Activated CD4-positive, alpha-beta T cell treated with anti-CD3 and anti-CD28 coated beads, Interleukin-2, amount 50 U/mL, for 1 hour (primary cell): ENCODE measurements at regions not wholly inside any gene's neighbourhood (a gene's known extent, or its start where the extent isn't known, plus 50 kb on each side); places are given as distances from the start of the nearest gene placed in this dataset.

Experiments used
- DNase-seq: peaks from one replicate; pipeline ENCODE4 v3.0.0-alpha.2; 2020

DNA sequence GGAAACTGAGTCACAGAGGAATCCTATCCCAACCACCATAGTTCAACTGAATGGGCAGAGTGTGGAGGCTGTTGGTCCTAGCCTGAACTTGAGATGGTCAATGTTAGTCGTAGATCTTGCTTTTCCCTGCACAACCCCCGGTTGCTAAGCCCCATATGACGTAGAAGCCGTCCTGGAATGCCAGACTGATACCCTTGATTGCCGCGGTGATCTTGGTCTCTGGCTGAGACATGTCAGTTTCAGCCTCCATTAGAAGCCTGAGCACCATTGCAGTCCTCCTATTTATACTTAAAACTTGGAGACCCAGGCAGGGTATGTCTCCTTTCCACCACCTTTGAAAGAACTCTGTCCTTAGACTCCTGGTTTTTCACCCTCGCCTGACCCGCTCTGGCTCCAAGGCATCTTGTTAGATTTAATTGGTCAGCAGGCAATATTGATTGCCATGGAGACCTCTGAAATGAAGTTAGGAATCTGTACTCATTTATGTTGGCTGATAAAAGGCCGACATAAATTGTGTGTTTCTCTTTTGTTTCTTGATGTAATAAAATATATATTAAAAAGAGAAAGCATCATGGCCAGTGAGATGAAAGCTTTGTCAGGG lies 53.4 kb downstream of the RPLP1 start:
- DNase-seq = no peak

DNA sequence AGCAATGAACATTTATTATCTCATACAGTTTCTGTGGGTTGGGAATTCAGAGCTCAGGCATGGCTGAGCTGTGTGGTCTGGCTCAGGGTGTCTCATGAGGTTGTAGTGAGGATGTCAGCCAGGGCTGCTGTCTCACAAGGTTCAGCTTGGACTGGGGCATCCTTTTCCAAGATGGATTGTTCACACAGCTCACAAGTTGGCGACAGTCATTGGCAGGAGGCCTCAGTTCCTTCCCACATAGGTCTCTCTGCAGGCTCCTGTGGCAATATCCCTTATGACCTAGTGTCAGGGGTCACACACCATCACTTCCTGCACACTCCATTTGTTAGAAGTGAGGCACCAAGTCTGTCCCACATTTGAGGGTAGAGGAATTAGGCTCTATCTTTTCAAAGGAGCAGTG lies 56.0 kb downstream of the RPLP1 start:
- no peak for DNase-seq

DNA sequence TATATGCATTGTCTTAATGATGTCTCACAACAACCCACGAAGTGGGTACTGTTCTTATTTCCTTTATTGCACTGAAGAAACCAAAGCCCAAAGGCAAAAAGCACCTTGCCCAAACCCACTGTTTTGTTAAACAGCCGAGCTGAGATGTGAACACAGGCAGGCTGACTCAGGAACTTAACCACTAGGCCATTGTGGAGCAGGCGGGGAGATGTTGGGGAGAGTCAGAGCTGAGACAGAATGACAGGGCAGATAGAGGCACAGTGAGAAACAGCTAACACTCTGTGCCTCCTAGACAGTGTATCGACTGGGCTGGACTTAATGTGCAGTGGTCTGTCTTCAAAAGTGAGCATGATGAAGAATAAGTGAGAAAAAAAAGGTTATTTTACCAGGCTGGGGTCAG lies 56.5 kb downstream of the RPLP1 start:
- DNase-seq = no peak

DNA sequence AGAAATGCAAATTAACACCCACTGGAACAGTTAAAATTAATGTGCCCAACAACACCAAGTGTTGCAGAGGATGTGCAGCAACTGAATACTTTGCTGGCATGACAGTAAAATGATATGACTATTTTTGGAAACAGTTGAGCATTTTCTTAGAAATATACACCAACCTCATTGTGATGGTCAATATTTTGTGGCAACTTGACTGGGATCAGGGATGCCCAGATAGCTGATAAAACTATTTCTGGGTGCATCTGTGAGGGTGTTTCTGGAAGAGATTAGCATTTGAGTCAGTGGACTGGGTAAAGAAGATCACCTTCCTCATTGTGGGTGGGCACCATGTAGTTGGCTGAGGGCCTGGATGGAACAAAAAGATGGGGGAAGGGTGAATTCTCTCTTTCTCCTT lies 57.9 kb downstream of the RPLP1 start:
- no peak for DNase-seq

DNA sequence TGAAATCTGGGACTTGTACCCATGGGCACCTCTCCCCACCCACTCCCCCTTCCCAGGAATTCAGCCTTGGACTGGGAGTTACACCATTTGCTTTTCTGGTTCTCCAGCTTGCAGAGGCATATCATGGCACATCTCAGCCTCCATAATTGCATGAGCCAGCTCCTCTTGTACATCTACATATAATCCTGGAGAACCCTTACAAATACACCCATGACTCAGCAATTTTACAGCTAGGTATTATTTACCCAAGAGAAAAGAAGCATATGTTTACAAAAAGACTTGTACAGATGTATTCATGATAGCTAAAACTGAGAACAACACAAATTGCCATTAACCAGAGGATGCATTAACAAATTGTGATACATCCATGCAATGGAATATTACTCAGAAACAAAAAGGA lies 58.4 kb downstream of the RPLP1 start:
- DNase-seq = no peak

DNA sequence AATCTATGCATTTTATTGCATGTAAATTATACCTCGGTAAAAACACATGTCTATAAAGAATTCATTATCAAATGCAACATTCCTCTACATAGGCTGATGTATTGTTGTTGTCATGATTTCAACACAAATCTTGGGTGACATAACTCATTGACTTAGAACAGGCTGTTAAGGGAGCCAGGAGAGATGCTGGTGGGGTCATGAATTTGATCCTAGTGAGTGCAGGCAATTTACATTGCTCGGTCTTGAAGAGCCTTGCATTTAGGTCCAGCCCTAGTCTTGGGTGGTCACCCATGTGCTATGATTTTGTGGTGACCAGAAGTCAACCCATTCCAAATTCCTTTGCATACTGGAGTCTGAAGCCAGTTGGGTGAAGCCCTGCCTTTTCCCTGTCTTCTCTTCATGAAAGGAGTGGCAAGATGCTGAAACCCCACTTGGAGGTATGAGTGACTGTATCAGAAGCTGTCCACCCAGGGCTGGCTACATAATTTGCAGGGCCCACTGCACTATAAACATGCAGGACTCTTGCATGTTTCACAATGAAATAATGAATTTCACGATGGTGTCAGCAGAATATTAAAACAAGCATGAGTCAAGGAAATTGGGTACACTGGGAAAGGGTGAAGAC lies 59.2 kb downstream of the RPLP1 start:
- DNase-seq = no peak

DNA sequence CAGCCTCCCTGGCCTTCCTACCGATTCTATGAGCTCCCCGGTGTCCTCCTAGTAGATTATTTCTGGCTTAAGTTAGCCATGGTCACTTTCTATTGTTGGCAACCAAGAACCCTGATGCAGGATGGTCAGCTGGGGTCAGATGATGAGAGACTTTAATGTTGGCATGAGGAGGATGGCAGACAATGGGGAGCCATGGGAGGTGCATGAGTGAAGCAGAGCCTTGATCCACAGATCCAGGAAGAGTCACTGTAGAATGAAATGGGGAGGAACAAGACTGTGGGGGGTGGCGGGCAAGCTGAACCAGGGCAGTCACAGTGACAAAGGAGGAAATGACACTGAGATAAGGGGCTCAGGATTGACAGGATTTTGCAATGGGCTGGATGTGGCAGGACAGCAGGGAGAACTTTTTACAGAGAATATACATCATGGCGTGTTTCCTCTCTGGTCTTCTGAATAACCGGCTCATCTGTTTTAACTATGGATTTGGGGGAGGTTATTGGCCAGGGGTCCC lies 60.9 kb downstream of the RPLP1 start:
- no peak for DNase-seq

DNA sequence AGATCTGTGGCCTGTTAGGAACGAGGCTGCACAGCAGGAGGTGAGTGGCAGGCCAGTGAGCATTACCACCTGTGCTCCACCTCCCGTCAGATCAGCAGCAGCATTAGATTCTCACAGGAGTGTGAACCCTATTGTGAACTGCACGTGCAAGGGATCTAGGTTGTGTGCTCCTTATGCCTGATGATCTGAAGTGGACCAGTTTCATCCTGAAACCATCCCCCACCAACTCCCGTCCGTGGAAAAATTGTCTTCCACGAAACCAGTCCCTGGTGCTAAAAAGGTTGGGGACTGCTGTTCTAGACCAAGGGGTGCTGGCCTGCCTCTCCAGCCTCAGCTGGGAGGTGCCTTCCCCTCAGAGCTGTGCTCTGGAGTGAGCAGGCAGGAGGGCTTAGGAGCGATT lies 61.4 kb downstream of the RPLP1 start:
- no peak for DNase-seq

DNA sequence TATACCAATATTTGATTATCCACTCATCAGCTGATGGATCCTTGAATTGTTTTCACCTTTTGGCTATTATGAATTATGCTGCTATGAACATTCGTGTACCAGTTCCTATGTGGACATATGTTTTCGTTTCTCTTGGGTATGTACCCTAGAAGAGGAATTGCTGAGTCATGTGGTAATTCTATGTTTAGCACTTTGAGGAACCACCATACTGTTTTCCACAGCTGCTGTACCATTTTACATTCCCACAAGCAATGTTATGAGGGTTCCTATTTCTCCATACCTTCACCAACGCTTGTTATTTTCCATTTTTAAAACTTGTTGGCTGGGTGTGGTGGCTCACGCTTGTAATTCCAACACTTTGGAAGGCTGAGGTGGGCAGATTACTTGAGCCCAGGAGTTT lies 62.9 kb downstream of the RPLP1 start:
- no peak for DNase-seq

DNA sequence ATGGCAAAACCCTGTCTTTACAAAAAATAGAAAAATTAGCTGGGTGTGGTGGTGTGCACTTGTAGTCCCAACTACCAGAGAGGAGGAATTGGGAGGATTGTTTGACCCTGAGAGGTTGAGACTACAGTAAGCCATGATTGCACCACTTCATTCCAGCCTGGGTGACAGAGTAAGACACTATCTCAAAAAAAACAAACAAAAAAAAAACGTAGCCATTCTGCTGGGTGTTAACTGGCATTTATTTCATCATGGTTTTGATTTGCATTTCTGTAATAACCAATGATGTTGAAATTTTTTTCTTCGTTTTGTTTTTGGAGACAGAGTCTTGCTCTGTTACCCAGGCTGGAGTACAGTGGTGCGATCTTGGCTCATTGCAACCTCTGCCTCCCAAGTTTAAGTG lies 63.3 kb downstream of the RPLP1 start:
- DNase-seq = no peak

DNA sequence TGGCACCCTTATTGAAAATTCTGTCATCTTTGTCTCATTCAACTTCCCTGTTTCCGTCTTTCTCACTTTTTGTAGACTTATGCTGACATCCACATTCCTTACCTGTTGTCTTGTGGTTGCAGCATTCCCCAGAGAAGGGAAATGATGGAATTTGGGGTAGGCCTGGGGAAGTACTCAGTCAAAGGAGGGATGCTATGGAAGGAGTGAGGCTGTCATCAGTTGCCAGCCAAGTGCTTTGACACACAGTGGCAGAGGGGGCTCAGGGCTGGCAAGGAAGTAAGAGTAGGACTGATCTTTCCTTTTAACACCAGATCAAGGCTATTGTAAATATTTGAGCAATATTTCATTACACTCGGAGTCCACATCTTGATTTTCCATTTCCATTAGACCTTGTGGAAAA lies 64.4 kb downstream of the RPLP1 start:
- DNase-seq = no peak

DNA sequence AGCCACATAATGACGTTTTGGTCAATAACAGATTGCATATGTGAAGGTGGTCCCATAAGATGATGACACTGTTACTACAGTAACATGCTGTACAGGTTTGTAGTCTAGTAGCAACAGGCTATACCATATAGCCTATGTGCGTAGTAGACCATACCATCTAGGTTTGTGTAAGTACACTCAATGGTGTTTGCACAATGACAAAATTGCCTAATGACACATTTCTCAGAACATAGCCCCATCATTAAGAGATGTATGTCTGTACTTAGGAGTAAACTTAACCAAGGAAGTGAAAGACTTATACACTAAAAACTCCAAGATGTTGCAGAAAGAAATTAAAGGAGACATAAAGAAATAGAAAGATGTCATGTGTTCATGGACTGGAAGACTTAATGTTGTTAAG lies 66.2 kb downstream of the RPLP1 start:
- no peak for DNase-seq

DNA sequence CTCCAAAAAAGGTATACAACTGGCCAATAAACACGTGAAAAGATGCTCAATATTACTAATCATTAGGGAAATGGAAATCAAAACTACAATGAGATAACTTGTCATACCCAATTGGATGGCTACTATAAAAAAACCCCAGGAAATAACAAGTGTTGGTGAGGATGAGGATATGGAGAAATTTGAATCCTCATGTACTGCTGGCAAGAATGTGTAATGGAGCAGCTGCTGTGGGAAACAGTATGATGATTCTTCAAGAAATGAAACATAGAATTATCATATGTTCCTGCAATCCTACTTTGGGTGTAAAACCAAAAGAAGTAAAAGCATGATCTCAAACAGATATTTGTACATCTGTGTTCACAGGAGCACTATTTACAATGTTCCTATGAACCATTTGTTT lies 67.4 kb downstream of the RPLP1 start:
- no peak for DNase-seq

DNA sequence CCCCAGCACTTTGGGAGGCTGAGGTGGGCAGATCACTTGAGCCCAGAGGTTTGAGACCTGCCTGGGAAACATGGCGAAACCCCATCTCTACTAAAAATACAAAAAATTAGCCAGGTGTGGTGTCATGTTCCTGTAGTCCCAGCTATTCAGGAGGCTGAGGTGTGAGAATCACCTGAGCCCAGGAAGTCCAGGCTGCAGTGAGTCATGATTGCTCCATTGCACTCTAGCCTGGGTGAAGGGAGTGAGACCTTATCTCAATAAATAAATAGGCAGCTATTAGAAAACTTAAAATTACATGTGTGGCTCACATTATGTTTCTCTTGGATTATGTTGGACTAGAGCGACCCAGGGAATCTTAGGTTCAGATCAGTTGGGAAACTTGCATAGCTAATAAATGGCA lies 69.7 kb downstream of the RPLP1 start:
- no peak for DNase-seq

DNA sequence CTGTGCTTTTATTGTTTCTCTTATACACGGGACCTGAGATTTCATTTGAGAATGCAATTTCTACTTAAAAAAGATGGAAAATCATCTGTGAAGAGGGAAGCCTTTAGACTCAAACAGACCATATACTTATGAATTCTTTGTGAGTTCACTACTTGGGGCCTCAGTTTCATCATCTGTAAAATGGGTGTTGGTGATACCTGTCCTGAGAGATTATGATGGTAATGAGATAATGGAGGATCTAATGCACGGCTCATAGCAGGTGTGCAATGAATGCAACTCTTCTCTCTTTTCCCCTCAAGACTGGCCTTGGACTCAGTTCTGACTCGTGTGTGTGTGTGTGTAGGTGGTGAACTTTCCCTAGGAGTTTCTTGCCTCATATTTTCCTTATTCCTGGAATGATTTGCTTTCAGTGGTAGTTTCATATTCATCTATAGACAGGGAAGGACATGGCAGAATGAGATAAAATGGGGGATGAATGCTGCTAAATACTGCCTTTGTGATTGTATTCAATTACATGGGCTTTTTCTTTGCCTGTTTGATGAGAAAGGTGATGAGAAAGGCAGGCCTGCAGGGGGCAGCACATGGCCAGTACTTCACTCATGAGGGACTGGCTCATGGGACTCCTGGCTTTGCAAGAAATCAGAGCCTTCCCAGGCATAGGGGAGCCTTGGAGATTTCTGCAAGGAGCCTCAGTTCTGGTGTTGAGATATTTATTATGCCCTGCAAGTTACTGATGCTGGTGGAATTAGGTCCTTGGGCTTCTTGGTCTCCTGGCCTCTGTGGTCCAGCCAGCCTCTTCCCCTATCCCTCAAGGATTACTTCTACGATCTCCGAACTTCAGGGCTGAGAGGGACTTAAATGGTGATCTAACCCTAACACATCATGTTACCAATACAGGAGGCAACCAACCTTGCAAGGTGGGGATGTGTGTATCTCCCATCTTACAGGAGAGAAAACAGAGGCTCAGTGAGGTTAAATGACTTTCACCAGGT lies 70.7 kb downstream of the RPLP1 start:
- peak; percentile 67 for DNase-seq

DNA sequence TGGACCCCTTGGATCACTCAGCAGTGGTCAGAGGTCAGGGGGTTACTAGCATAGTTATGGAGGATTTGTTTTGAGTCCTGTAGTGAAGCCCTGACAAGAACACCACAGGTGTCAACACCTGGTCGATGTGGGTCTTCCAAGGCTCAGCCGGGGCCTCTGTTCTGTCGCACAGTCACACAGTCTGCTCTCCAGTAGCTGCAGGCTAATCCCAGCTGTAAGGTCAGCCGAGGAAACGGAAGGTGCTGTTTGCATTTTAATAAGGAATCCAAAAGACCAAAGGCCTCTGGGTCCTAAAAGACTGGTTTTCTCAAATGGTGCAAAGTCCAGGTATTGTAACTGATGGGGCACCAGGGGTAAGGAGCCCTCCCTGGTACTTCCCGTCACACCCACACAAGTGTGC lies 71.7 kb downstream of the RPLP1 start:
- no peak for DNase-seq

DNA sequence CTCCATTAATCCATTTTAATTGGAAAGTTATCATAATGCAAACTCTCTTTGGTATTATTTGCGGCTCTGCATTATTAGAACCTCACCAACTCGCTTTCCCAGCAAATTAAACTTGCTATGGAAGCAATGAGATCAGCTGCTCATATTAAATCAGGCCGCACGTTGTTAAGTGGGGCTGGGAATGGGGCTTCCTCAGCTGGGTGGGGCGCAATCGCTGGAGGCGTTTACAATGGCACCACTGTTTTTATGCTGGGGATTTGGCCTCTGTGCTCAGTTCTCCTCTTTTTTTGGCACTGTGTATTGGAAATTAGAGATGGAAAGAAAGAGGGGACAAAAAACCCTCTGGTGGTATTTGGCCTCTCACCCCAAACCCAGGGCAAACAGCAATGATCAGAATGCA lies 72.2 kb downstream of the RPLP1 start:
- DNase-seq = no peak

DNA sequence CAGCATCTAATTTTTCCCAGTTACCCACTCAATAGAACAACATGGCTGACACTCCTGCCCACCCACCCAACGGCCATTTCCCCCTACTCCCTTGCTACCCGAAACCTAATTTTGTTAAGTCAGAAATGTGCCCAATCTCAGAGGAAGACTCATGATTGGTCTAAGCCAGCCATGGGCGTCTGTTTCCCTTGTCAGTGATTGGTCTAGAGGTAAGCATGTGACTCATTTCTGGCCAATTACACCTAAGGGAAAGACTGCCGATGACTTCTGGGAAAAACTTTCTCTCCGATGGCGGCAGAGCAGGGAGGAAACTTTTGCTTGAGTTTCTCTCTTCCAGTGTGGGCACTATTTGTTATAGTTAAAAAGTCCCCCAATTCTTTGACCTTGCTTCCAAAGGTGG lies 72.9 kb downstream of the RPLP1 start:
- DNase-seq = no peak

DNA sequence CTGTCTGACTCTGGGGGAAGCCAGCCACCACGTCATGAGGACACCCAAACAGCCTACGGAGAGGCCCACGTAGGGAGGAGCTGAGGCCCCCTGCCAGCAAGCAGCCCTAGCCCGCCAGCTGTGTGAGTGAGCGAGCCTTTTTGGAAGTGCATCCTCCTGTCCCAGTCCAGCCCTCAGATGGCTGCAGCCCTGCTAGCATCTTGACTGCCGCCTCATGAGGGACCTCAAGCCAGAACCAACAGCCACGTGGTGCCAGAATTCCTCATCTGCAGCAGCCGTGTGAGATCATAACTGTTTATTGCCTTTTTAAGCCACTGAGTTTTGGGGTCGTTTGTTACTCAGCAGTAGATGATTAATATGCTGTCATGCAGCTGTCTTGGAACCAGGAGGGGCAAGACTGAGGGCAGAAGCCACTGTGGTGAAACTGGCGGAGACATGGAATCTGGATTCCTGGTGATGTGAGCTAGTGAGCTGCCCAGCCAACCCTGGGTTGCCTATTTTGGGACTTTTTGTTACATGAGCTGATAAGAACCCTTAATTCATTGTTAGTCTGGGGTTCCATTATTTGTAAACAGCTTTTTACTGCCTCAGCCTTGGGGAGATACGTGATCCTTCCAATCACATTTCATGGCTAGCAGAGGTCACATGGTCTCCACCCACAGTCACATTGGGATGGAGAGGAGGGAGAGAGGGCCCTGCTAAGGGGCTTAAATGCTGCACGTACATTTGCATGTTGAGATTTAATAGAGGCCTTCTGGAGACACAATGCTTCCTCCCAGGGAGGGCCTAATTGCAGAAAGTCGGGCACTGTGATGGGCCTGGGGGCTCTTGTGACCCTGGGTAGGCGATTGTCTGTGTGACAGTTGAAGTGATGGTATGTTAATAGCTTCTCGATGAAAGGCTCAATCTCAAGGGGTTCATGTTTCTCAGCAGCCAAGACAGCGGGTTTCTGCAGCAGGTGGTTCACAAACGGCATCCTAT lies 73.8 kb downstream of the RPLP1 start:
- no peak for DNase-seq

DNA sequence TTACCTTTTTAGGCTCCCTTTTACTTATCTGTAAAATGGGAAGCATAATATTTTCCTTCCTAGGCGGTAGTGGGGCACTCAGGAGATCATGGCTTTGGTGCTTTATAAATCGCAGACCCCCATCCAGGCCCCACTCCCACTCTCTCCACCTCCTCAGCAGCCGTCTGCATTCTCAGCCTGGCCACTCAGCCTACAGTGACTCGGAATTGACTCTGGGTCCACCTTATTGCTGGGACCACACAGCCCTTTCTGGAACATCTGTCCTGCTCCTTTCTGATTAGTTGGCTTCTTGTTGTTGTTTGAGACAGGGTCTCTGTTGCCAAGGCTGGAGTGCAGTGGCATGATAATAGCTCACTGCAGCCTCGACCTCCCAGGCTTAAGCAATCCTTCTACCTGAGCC lies 76.5 kb downstream of the RPLP1 start:
- no peak for DNase-seq

DNA sequence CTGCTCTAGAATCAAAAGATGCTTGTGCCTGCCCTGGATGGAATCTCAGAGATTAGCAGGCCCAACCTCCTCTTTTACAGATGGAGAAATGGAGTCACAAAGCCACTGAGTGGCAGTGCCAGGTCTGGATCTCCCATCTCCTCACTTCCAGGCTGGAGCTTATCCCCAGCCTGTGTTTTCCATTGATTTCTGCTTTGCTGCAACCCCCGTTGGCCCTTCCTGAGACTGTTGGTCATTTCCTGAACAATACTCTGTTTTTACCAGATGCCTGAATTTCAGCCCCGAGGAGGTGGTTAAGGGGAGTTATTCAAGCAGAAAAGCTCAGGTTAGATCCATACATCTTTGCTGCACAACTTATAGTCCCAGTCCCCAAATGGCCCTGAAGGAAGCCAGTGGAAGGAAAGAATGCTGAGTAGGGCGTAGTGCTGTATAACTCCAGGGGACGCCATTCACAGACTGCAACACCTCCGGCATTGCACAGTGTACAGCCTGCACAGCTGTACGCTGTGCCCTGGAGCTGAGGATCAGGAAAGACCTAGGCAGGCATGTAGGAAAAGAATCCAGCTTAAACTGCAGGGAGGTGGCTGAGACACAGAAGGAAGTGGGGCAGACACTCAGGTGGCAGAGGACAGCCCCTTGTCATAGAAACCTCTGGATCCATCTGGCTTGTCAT lies 77.5 kb downstream of the RPLP1 start:
- DNase-seq = no peak
